Activated CD8-positive, alpha-beta memory T cell treated with anti-CD3 and anti-CD28 coated beads for 36 hours (primary cell): ENCODE measurements at regions not wholly inside any gene's neighbourhood (a gene's known extent, or its start where the extent isn't known, plus 50 kb on each side); places are given as distances from the start of the nearest gene placed in this dataset.
"Not testable (repeated sequence)": the region's sequence is repeated elsewhere in the genome, so short reads cannot be mapped to it uniquely, and the experiment has no call there.

Experiments used
- CTCF ChIA-PET: fragments of 350-600 bp; sonication (Branson Sonifier 250); formaldehyde crosslinking; loops from one replicate; lab custom pipeline; 2021; ENCODE audit warnings: antibody characterized with exemption; lab: Charles Lee
- POLR2A ChIA-PET: fragments of 350-600 bp; sonication (Branson Sonifier 250); formaldehyde crosslinking; loops from one replicate; lab custom pipeline; 2021; ENCODE audit warnings: antibody characterized with exemption; lab: Charles Lee

GRCh38 chr1:190807629-190808028, 330.0 kb upstream of the BRINP3 start:
- CTCF ChIA-PET, result no interaction called here

GRCh38 chr1:190808035-190808434, 330.4 kb upstream of the BRINP3 start:
- ChIA-PET POLR2A (no interaction called here), CTCF (no interaction called here)

More at GRCh38 chr1:190807629-190808028, 330.0 kb upstream of the BRINP3 start:
- POLR2A ChIA-PET, result no interaction called here

GRCh38 chr1:190809312-190809711, 331.6 kb upstream of the BRINP3 start:
- POLR2A ChIA-PET, result no interaction called here

GRCh38 chr1:190812996-190813395, 335.3 kb upstream of the BRINP3 start:
- CTCF ChIA-PET, result no interaction called here
- POLR2A ChIA-PET, result no interaction called here

More at GRCh38 chr1:190809312-190809711, 331.6 kb upstream of the BRINP3 start:
- CTCF ChIA-PET, result no interaction called here

GRCh38 chr1:190832511-190832910, 354.8 kb upstream of the BRINP3 start:
- ChIA-PET CTCF (no interaction called here), POLR2A (no interaction called here)

- POLR2A ChIA-PET, result no interaction called here
- CTCF ChIA-PET, result no interaction called here
Observed at GRCh38 chr1:190835658-190836057, 358.0 kb upstream of the BRINP3 start.

- CTCF ChIA-PET, POLR2A ChIA-PET: not testable (repeated sequence)
Observed at GRCh38 chr1:190837200-190837599, 359.5 kb upstream of the BRINP3 start.

GRCh38 chr1:190837888-190838287, 360.2 kb upstream of the BRINP3 start:
- ChIA-PET POLR2A (no interaction called here), CTCF (no interaction called here)

- CTCF ChIA-PET, result no interaction called here
- POLR2A ChIA-PET, result no interaction called here
Observed at GRCh38 chr1:190847166-190847565, 369.5 kb upstream of the BRINP3 start.

- CTCF ChIA-PET, result no interaction called here
- POLR2A ChIA-PET, result no interaction called here
Observed at GRCh38 chr1:190849346-190849745, 371.7 kb upstream of the BRINP3 start.

- POLR2A ChIA-PET, result no interaction called here
- CTCF ChIA-PET, result no interaction called here
Observed at GRCh38 chr1:190852611-190853010, 374.9 kb upstream of the BRINP3 start.

GRCh38 chr1:190858140-190858539, 380.5 kb upstream of the BRINP3 start:
- CTCF ChIA-PET, result no interaction called here
- POLR2A ChIA-PET, result no interaction called here

GRCh38 chr1:190864013-190864641, 386.5 kb upstream of the BRINP3 start:
- ChIA-PET POLR2A (no interaction called here), CTCF (no interaction called here)

GRCh38 chr1:190880352-190880751, 402.7 kb upstream of the BRINP3 start:
- ChIA-PET CTCF (no interaction called here), POLR2A (no interaction called here)

- POLR2A ChIA-PET, result no interaction called here
Observed at GRCh38 chr1:190881064-190881463, 403.4 kb upstream of the BRINP3 start.

GRCh38 chr1:190897233-190897632, 419.6 kb upstream of the BRINP3 start:
- ChIA-PET CTCF (no interaction called here), POLR2A (no interaction called here)

More at GRCh38 chr1:190881064-190881463, 403.4 kb upstream of the BRINP3 start:
- CTCF ChIA-PET, result no interaction called here

GRCh38 chr1:190904091-190904695, 426.5 kb upstream of the BRINP3 start:
- POLR2A ChIA-PET, result no interaction called here
- CTCF ChIA-PET, result no interaction called here

- ChIA-PET POLR2A (no interaction called here), CTCF (no interaction called here)
Observed at GRCh38 chr1:190906206-190906725, 428.6 kb upstream of the BRINP3 start.

- ChIA-PET CTCF (no interaction called here), POLR2A (no interaction called here)
Observed at GRCh38 chr1:190908246-190908645, 430.6 kb upstream of the BRINP3 start.

GRCh38 chr1:190908691-190909090, 431.0 kb upstream of the BRINP3 start:
- POLR2A ChIA-PET, result no interaction called here
- CTCF ChIA-PET, result no interaction called here

GRCh38 chr1:190935925-190936324, 458.3 kb upstream of the BRINP3 start:
- CTCF ChIA-PET, result no interaction called here
- POLR2A ChIA-PET, result no interaction called here
